T-helper 1 cell treated with Interleukin-12 subunit alpha and Interleukin-12 subunit beta and Interleukin-4 antibody, amounts not matched to agents 30 μg/mL and 1 μg/mL, for 36 hours (primary cell): ENCODE measurements at regions not wholly inside any gene's neighbourhood (a gene's known extent, or its start where the extent isn't known, plus 50 kb on each side); places are given as distances from the start of the nearest gene placed in this dataset.

Source experiments
- H3K27ac Mint-ChIP-seq: one replicate; pipeline ENCODE4 v1.8.0; 2021; ENCODE audit warnings: mild to moderate bottlenecking, mixed read lengths
- H3K27me3 Mint-ChIP-seq: one replicate; pipeline ENCODE4 v1.8.0; 2021; ENCODE audit warnings: low read depth, mixed read lengths
- H3K36me3 Mint-ChIP-seq: one replicate; pipeline ENCODE4 v1.8.0; 2021; ENCODE audit warnings: low read depth, mixed read lengths
- H3K4me1 Mint-ChIP-seq: one replicate; pipeline ENCODE4 v1.8.0; 2021; ENCODE audit warnings: low read depth, mixed read lengths
- H3K4me3 Mint-ChIP-seq: one replicate; pipeline ENCODE4 v1.8.0; 2021; ENCODE audit warnings: mild to moderate bottlenecking, moderate library complexity, mixed read lengths
- H3K9me3 Mint-ChIP-seq: one replicate; pipeline ENCODE4 v1.8.0; 2021; ENCODE audit warnings: mixed read lengths

DNA sequence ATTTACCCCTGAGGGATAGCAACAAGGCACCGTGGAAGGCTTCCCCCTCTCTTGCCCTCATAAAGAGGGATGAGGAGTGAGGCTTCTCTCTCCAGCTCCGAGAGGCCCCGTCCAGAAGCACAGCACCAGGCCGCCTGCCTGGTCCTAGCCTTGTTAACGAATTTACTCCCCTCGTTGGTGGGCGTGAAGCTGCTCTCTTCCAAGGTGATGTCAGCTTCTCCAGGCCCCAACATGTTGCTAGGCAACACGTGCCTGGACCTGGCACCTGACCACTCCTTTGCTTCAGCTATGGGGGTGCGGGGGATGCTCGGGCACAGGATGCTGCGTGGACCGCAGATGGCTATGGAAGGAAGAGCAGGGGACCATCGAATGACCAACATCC is 135.2 kb upstream of the MGMT start:
- H3K4me3 Mint-ChIP-seq: no peak overlapping the region
- H3K27ac Mint-ChIP-seq: no peak overlapping the region
- H3K27me3 Mint-ChIP-seq: peaks cover 3% of the 10 kb centered on the region
- H3K4me1 Mint-ChIP-seq: no peaks in the 10 kb centered on the region
- H3K36me3 Mint-ChIP-seq: no peaks in the 10 kb centered on the region
- H3K9me3 Mint-ChIP-seq: no peaks in the 10 kb centered on the region

GRCh38 chr10:129332476-129332875 is 134.6 kb upstream of the MGMT start:
- Mint-ChIP-seq H3K4me1 (no peaks in the 10 kb centered on the region), H3K9me3 (no peaks in the 10 kb centered on the region), H3K27ac (no peak overlapping the region), H3K27me3 (peaks cover 3% of the 10 kb centered on the region), H3K4me3 (no peak overlapping the region), H3K36me3 (no peaks in the 10 kb centered on the region)

DNA sequence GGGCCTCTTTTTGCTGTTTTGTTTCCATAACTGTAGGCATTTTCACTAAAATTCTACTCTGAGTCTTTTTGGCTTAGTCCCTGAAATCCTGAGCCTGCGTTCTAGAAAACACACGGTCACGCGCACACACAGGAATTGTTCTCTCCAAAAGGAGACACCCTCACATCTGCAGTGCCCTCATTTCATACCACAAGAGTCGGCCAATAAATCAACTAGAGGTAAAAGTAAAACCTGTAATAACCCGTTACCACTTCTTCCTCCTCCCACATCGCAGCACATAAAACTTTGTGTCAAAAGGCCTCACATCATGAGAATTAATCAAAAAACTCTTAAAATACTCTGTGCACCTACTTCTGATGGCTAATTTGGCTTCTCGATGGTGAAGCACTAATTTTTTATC is 133.3 kb upstream of the MGMT start:
- Mint-ChIP-seq H3K27ac (no peak overlapping the region), H3K36me3 (no peaks in the 10 kb centered on the region), H3K4me3 (no peak overlapping the region), H3K4me1 (no peaks in the 10 kb centered on the region), H3K27me3 (peaks cover 3% of the 10 kb centered on the region), H3K9me3 (no peaks in the 10 kb centered on the region)

GRCh38 chr10:129334266-129334665 is 132.8 kb upstream of the MGMT start:
- Mint-ChIP-seq H3K9me3 (no peaks in the 10 kb centered on the region), H3K4me1 (no peaks in the 10 kb centered on the region), H3K36me3 (no peaks in the 10 kb centered on the region), H3K4me3 (no peak overlapping the region), H3K27ac (no peak overlapping the region), H3K27me3 (peaks cover 3% of the 10 kb centered on the region)

GRCh38 chr10:129335396-129335795 is 131.6 kb upstream of the MGMT start:
- Mint-ChIP-seq H3K4me1 (no peaks in the 10 kb centered on the region), H3K27ac (no peak overlapping the region), H3K27me3 (peaks cover 3% of the 10 kb centered on the region), H3K4me3 (no peak overlapping the region), H3K36me3 (no peaks in the 10 kb centered on the region), H3K9me3 (no peaks in the 10 kb centered on the region)

GRCh38 chr10:129335942-129336341 is 131.1 kb upstream of the MGMT start:
- no peaks in the 10 kb centered on the region for H3K4me1 Mint-ChIP-seq
- H3K27me3 Mint-ChIP-seq: peaks cover 3% of the 10 kb centered on the region
- no peak overlapping the region for H3K4me3 Mint-ChIP-seq
- H3K27ac Mint-ChIP-seq: no peak overlapping the region
- no peaks in the 10 kb centered on the region for H3K36me3 Mint-ChIP-seq
- H3K9me3 Mint-ChIP-seq: no peaks in the 10 kb centered on the region

DNA sequence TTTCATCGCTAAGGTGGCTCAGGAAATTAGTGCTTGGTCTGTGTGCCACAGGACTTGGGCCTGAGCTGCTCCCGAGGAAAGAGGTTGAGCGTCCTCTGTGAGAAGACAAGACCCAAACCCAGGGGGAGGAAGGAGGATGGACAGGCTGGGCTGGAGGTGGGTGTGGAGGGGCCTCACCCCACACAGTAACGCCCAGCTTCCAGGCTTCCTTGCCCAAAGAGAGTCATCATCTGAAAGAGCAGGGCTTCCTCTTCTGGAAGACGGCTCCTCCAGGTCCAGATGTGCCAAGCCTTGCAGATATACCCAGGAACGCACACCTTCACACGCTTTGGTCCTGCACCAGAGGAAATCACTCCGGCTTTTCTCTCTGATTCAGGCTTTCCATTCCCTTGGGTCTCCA is 127.8 kb upstream of the MGMT start:
- Mint-ChIP-seq H3K36me3 (no peaks in the 10 kb centered on the region), H3K27me3 (no peaks in the 10 kb centered on the region), H3K9me3 (no peaks in the 10 kb centered on the region), H3K4me1 (no peaks in the 10 kb centered on the region), H3K27ac (no peak overlapping the region), H3K4me3 (no peak overlapping the region)

GRCh38 chr10:129339841-129340240 is 127.2 kb upstream of the MGMT start:
- no peaks in the 10 kb centered on the region for H3K4me1 Mint-ChIP-seq
- H3K27ac Mint-ChIP-seq: no peak overlapping the region
- no peaks in the 10 kb centered on the region for H3K27me3 Mint-ChIP-seq
- no peaks in the 10 kb centered on the region for H3K9me3 Mint-ChIP-seq
- H3K4me3 Mint-ChIP-seq: no peak overlapping the region
- H3K36me3 Mint-ChIP-seq: no peaks in the 10 kb centered on the region

- no peak overlapping the region for H3K27ac Mint-ChIP-seq
- no peak overlapping the region for H3K4me3 Mint-ChIP-seq
- no peaks in the 10 kb centered on the region for H3K27me3 Mint-ChIP-seq
- no peaks in the 10 kb centered on the region for H3K9me3 Mint-ChIP-seq
- H3K36me3 Mint-ChIP-seq: no peaks in the 10 kb centered on the region
- H3K4me1 Mint-ChIP-seq: no peaks in the 10 kb centered on the region
Measured at GRCh38 chr10:129341087-129341486, 126.0 kb upstream of the MGMT start.

DNA sequence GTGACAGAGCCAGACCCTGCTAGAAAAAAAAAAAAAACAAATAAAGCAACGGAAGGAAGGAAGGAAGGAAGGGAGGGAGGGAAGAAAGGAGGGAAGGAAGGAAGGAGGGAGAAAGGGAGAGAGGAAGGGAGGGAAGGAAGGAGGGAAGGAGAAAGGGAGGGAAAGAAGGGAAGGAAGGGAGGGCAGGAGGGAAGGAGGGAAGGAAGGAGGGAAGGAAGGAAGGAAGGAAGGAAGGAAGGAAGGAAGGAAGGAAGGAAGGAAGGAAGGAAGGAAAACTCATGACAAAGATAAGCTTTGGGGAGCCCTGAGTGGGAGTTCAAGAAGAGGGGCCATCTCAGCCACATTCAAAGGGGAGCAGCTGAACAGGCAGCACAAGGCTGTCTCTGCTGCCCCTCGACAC is 124.7 kb upstream of the MGMT start:
- no peaks in the 10 kb centered on the region for H3K9me3 Mint-ChIP-seq
- no peaks in the 10 kb centered on the region for H3K4me1 Mint-ChIP-seq
- no peak overlapping the region for H3K4me3 Mint-ChIP-seq
- no peaks in the 10 kb centered on the region for H3K36me3 Mint-ChIP-seq
- H3K27me3 Mint-ChIP-seq: no peaks in the 10 kb centered on the region
- no peak overlapping the region for H3K27ac Mint-ChIP-seq

- no peak overlapping the region for H3K27ac Mint-ChIP-seq
- H3K4me1 Mint-ChIP-seq: no peaks in the 10 kb centered on the region
- H3K36me3 Mint-ChIP-seq: no peaks in the 10 kb centered on the region
- no peaks in the 10 kb centered on the region for H3K27me3 Mint-ChIP-seq
- H3K9me3 Mint-ChIP-seq: no peaks in the 10 kb centered on the region
- H3K4me3 Mint-ChIP-seq: no peak overlapping the region
Measured at GRCh38 chr10:129343141-129343540, 123.9 kb upstream of the MGMT start.

DNA sequence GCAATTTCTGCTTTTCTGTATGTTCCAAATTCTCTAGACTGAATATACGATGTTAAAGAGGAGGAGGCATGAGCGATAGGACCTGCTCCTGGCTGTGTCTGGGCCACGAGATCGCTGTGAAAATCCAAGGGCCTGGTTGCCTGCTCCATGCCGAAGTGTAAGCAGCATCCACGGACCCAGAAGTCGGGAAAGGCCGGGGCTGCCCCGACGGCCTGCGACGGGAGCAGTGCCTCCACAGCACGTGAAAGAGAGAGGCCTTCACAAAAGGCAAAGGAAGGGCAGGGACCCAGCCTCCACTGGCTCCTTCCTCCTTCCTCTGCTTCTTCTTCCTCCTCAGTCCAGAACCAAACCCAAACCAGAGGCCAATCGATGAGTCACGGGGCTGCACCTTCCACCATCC is 122.9 kb upstream of the MGMT start:
- no peak overlapping the region for H3K27ac Mint-ChIP-seq

GRCh38 chr10:129344731-129345355 is 122.2 kb upstream of the MGMT start:
- H3K4me1 Mint-ChIP-seq: no peaks in the 10 kb centered on the region
- H3K36me3 Mint-ChIP-seq: no peaks in the 10 kb centered on the region
- H3K27me3 Mint-ChIP-seq: no peaks in the 10 kb centered on the region
- H3K27ac Mint-ChIP-seq: no peak overlapping the region
- H3K9me3 Mint-ChIP-seq: no peaks in the 10 kb centered on the region
- H3K4me3 Mint-ChIP-seq: no peak overlapping the region

More for the DNA sequence above, 122.9 kb upstream of the MGMT start:
- H3K27me3 Mint-ChIP-seq: no peaks in the 10 kb centered on the region
- no peaks in the 10 kb centered on the region for H3K36me3 Mint-ChIP-seq
- no peaks in the 10 kb centered on the region for H3K9me3 Mint-ChIP-seq
- no peak overlapping the region for H3K4me3 Mint-ChIP-seq
- no peaks in the 10 kb centered on the region for H3K4me1 Mint-ChIP-seq

DNA sequence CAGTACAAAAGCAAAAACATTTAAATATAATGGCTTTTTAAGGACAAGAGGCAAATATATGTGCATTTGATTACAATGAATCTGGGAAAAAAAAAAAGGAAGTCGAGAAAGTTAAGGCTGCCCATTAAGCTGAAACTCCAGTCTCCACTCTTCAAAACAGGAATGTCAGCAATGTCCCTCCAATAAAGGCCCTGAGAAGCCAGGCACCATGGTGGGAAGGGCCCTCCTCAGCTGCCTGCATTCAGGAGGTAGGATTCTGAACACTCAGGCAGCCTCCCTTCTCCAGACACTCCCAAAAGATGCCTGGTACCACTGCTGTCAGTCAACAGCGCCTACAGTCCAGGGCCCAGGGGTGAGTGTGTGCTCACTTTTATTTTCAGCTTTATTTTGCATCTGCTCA is 121.3 kb upstream of the MGMT start:
- Mint-ChIP-seq H3K27me3 (no peaks in the 10 kb centered on the region), H3K4me3 (no peak overlapping the region), H3K36me3 (no peaks in the 10 kb centered on the region), H3K27ac (no peak overlapping the region), H3K9me3 (no peaks in the 10 kb centered on the region), H3K4me1 (no peaks in the 10 kb centered on the region)

DNA sequence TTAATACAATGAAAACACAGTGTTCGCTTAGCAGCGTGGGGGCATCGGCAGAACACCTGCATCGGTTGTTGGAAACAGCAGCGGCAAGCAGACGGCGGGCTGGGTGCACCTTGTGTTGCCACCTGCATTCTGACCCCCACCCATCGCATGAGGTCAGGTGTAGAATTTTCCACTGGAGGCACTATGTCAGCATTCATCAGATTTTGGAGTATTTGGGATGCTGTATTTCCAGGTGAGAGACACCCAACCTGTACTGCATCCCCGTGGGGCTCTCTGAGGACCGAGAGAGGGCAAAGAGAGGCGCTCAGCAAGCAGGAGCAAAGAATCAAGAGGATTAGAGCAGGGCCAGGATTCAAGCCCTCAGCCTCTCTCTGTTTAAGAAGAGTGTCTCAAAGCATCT is 116.4 kb upstream of the MGMT start:
- H3K27me3 Mint-ChIP-seq: no peaks in the 10 kb centered on the region
- H3K9me3 Mint-ChIP-seq: no peaks in the 10 kb centered on the region
- no peak overlapping the region for H3K27ac Mint-ChIP-seq
- no peaks in the 10 kb centered on the region for H3K4me1 Mint-ChIP-seq
- no peak overlapping the region for H3K4me3 Mint-ChIP-seq
- no peaks in the 10 kb centered on the region for H3K36me3 Mint-ChIP-seq

DNA sequence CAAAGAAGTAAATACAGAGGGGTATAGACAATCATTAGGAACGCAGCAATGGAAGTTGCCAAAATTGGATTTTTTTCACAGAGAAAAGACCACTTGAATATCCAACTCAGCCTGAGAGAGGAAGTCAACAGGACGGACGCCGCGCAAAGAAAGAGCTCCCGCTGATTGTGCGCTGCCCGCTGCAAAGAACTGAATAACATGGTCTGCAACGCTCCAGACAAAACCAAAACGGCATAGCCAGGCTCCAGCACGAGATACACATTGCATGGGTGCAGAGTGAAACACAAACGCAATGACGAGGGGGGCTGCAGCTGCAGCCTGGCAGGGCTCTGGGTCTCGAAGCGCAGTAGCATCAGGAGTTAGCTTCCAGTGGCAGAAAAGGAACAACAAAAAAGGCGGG is 113.9 kb upstream of the MGMT start:
- Mint-ChIP-seq H3K27ac (no peak overlapping the region), H3K9me3 (no peaks in the 10 kb centered on the region), H3K4me3 (no peak overlapping the region), H3K36me3 (no peaks in the 10 kb centered on the region), H3K27me3 (no peaks in the 10 kb centered on the region), H3K4me1 (no peaks in the 10 kb centered on the region)
